CD4-positive, alpha-beta T cell treated with Interferon gamma for 1 hour (primary cell): ENCODE measurements at regions not wholly inside any gene's neighbourhood (a gene's known extent, or its start where the extent isn't known, plus 50 kb on each side); places are given as distances from the start of the nearest gene placed in this dataset.

Experiments used
- DNase-seq: peaks from one replicate; pipeline ENCODE4 v3.0.0-alpha.2; 2020

GRCh38 chr17:77507111-77507885, 366.5 kb downstream of the SEC14L1 start:
- DNase-seq = no peak

- DNase-seq = no peak
These were observed 367.4 kb downstream of the SEC14L1 start for GRCh38 chr17:77508047-77508715.

GRCh38 chr17:77509089-77509488, 368.3 kb downstream of the SEC14L1 start:
- no peak for DNase-seq

DNA sequence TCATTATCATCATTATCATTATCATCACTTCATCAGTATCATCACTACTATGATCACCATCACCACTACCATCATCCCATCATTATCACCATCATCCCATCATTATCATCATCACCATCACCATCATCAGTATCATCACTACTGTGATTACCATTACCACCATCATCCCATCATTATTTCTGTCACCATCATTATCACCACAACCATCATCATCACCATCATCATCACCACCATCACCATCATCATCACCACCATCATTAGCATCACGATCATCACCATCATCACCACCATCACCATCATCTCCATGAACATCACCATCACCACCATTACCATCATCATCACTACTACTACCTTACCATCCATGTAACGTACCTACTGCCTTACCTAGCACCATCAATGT, 368.8 kb downstream of the SEC14L1 start:
- DNase-seq = no peak

DNA sequence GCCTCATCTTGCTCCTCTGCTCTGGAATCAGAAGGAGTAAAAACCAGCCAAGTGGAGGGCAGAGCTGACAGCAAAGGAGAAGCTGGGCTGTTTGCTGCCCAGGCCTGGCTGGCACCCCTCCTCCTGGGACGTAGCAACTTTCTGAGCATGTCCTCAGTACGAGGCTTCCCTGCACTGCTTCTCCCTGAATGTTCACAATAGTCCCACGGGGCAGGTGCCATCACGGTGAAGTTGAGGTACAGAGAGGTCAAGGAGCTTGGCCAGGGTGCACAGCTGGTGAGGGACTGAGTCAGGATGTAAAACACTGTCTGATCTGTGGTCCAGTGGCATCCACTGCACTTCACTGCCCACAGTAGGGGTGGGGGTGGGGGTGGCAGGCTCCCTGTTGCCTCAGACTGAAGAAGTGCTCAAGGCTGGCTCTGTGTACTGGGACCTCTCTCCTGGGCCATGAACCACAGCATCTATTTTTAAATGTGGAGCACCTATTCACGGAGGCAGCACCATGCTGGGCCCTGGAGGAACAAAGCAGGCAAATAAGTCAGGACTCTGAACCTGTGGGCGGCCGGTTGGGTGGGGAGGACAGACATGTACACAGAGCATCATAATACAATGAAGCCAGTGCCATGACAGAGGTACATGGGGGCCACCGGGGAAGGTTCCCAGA, 369.5 kb downstream of the SEC14L1 start:
- no peak for DNase-seq

DNA sequence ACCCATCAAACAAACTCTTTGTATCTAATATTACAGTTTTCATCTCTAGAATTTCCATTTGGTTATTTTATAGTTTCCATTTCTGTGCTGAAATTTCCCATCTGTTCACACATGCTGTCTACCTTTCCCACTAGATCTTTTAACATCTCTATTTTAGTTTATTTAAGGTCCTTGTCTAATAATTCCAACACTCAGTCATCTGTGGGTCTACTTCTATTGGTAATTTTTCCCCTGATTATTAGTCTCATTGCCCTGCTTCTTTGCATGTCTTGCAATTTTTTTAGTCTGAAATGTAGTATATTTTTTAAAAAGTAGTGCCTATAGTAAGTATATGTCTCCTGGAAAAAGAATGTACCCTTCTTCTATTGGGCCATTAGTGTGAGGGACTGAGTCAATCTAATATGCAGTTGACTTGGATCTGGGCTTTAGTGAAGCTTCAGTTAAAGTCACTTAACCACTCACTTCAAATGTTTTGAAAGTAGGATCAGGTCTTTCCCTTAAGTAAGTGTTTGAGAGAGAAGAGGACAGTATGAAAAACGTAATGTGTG, 370.8 kb downstream of the SEC14L1 start:
- no peak for DNase-seq

GRCh38 chr17:77512062-77512946, 371.5 kb downstream of the SEC14L1 start:
- no peak for DNase-seq

- DNase-seq = no peak
These were observed 372.3 kb downstream of the SEC14L1 start for GRCh38 chr17:77513045-77513444.

GRCh38 chr17:77515227-77515626, 374.5 kb downstream of the SEC14L1 start:
- no peak for DNase-seq

- DNase-seq = no peak
These were observed 376.1 kb downstream of the SEC14L1 start for GRCh38 chr17:77516902-77517301.

DNA sequence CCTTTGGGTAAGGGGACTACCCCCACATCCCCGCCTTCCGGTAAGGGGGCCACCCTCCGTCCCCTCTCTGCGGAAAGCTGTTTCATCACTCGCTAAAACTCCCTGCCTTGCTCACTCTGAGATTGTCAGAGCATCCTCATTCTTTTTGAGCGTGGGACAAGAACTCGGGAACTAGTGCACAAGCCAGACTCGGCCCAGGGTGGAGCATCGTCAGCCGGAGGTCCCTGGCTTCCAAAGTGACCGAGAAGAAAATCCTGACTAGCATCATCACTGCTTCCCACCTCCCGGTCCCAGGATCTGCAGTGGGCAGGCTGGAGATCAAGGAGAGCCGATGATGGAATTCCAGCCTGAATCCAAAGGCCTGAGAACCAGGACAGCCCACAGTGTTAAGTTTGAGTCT, 380.3 kb downstream of the SEC14L1 start:
- no peak for DNase-seq

DNA sequence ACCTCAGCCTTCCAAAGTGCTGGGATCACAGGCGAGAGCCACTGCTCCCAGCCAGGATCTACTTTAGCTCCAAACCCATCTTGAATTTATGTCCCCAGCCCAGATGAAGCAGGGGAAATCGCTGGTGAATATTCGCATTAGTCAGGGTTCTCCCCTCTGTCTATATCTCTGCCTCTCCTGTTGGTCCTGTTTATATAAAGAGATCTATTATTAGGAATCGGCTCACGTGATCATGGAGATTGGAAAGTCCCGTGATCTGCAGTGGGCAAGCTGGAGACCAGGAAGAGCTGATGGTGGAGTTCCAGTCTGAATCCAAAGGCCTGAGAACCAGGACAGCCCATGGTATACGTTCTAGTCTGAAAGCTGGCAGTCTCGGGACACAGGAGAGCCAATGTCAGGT, 382.8 kb downstream of the SEC14L1 start:
- DNase-seq = no peak

- DNase-seq = no peak
These were observed 385.5 kb downstream of the SEC14L1 start for GRCh38 chr17:77526259-77526711.

DNA sequence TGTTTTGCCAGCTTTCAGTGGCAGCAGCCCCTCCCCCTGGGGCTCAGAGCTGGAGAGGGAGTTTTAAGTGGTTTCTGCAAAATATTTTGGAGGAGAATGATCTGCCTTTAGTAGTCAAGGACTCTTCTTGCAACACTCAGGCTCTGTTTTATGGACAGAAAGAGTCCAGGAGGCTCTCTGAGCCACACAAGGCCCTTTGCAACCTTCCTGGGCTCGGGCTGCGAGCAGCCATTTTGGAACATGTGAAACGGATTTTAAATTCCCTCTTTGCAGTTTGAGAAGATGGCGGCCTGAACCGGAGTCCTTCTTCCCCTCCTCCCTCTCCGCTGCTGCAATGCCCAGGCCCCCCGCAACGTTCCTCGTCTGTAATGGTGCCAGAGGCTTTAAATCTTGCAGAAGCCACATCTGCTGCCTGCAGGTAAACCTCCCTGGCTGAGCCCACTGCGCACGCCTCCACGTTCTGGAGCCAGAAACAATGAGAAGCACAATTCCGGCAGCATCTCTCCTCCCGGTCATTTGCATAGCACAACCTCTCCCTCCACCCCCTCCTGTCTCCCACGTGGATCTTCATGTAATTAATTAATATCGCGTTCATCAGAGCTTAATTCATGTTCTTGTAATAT, 386.1 kb downstream of the SEC14L1 start:
- DNase-seq = no peak

DNA sequence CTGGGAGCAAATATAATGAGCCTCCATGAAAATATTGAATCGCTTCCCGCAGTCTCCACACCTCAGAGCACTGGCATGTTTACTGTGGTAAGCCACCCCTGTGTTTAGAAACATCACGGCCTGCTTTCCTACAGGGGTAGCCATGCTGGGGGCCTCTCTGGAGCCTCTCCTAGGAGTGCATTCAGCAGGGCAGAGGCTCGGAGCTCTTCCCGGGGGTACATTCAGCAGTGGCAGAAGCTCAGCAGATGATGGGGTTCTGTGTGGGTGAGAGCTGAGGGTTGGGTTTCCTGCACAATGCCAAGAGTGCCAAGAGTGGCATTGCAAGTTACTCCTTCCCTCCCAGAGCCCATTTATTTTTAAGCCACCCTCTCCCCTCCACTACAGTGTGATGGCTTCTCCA, 386.6 kb downstream of the SEC14L1 start:
- DNase-seq = no peak

DNA sequence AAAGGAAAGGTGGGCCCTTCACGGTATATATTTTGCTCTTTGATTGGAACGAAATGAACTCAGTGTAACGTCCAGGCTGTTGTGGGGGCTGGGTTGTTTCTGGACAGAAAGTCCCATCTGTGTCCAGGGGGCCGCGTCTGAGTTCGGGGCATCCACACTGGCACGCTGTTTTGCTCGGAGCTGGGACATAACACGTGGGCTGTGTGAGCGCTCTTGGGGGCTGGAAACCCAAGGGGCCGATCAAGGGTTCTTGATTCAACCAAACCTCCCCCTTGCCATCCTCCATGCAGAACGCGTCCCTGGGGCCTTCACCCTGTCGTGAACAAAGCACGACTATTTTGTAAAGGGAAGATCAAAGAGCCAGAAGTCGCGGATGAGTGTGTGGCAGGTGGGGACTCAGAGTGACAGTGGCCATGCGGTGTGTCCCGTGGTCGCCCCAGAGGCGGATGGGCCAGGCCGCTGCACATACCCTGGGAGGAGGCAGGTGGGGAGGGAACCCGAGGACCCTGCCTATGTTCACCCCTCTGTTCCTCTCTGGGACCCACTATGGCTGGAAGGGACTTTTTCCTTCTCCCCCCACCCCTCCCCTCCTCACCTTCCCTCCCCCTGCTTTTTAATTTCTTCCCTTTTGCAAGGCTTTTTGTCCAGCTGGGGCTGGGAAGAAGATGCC, 387.2 kb downstream of the SEC14L1 start:
- DNase-seq = no peak

GRCh38 chr17:77528516-77529327, 388.0 kb downstream of the SEC14L1 start:
- DNase-seq = no peak

- no peak for DNase-seq
These were observed 388.5 kb downstream of the SEC14L1 start for GRCh38 chr17:77529328-77529650.

GRCh38 chr17:77530591-77530990, 389.8 kb downstream of the SEC14L1 start:
- DNase-seq = no peak

- no peak for DNase-seq
These were observed 390.2 kb downstream of the SEC14L1 start for GRCh38 chr17:77531002-77531401.

DNA sequence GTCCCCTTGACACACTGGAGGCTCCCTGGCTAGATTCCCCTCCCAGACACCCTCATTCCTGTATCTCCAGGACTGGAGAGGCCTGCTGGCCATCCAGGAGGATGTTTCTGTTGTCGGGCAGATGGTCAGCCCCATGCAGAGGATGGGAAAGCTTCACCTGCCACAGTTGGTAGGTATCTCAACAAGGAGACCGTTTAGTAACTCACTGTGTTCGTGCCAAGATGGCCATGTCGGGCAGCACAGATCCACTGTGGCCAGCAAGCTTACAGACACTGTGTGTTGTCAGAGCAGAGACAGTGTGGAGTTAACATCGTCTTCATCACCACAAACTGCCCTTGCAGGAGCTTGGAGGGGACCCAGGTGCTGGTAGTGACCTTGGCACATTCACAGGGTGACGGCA, 390.9 kb downstream of the SEC14L1 start:
- no peak for DNase-seq
